ENCODE measurements at regions not wholly inside any gene's neighbourhood (a gene's known extent, or its start where the extent isn't known, plus 50 kb on each side); places are given as distances from the start of the nearest gene placed in this dataset.
"Not testable (repeated sequence)": the region's sequence is repeated elsewhere in the genome, so short reads cannot be mapped to it uniquely, and the experiment has no call there.

DNA sequence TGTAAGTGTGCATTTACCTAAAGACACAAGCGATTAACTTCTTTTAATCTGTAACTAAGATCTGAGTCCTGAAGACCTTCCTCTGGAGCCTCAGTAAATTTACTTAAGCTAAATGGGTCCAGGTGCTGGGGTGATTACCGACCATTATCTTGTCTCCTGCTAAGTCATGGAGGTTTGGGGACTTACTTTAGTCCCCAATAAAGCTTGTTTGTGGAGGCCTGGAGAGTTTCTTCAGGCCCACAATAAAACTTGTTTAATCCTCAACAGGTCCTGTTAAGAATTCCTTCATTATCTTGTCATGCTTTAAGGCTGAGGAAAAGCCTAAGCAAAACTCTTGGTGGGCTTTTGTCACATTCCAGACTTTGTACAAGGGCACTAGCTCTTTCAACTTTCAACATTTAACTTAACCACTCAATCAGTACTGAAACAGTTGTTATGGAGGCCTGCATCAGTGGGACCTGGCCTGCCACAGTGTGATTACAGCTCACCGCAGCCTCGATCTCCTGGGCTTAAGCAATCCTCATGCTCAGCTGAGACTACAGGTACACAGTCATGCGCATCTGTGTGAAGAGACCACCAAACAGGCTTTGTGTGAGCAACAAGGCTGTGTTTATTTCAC lies 84.0 kb downstream of the FMO4 start:
- peak; percentile 15 for DNase-seq (ENCODE audit: low spot score)

DNA sequence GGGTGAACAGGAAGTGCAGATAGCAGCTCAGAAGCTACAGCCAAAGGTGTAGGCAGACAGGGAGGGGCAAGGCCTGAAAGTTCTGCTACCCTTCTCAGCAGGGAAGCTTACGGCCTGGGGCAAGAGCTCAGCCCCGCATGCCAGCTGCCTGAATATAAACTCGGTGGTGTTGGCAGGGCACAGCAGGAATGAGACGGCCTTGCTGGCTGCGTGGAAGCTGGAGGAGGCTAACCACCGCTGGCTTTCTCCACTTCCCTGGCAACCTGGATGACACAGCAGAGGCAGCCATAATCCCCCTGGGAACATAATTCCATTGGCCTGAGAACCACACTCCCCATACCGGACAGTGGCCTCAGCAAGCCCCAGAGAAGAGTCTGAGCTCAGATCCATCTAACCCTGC lies 81.9 kb upstream of the PRRC2C start:
- no peak for DNase-seq (ENCODE audit: low spot score)

DNA sequence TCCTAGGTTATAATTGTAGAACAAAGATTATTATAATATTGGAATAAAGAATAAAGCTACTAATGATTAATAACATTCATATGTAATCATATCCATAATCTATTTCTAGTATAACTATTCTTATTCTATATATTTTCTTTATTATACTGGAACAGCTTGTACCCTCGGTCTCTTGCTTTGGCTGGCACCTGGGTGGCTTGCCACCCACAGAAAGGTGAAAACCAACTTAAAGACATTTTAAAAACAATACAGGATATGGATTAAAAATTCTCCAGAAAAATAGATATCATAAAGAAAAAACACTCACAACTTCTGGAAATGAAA lies 80.0 kb upstream of the PRRC2C start:
- DNase-seq (ENCODE audit: low spot score), result no peak

DNA sequence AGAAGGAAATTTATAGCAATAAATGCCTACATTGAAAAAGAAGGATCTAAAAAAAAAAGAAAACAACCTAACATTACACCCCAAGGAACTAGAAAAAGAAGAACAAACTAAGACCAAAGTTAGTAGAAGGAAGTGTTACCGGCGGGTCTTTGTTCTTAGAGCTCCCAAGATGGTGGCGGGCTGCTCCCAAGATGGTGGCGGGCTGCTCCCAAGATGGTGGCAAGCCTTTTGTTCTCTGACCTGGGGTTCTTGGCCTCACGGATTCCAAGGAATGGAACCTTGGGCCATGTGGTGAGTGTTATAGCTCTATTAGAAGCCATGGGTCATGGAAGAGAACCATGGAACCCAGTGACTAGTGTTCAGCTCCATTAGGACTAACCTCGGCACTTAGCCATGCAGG lies 71.8 kb upstream of the PRRC2C start:
- DNase-seq (ENCODE audit: low spot score), result not testable (repeated sequence)

DNA sequence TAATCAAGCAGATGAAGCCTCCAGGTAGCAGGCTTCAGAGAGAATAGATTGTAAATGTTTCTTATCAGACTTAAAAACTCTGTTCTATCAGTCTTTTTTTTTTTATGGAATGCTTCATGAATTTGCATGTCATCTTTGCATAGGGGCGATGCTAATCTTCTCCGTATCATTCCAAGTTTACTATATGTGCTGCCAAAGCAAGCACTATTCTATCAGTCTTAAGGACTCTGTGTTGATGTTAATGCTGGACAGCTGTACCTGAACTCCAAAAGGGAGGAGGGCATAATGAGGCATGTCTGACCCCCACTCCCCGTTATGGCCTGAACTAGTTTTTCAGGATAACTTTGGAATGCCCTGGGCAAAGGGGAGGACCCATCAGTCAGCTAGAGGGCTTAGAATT lies 66.8 kb upstream of the PRRC2C start:
- no peak for DNase-seq (ENCODE audit: low spot score)

DNA sequence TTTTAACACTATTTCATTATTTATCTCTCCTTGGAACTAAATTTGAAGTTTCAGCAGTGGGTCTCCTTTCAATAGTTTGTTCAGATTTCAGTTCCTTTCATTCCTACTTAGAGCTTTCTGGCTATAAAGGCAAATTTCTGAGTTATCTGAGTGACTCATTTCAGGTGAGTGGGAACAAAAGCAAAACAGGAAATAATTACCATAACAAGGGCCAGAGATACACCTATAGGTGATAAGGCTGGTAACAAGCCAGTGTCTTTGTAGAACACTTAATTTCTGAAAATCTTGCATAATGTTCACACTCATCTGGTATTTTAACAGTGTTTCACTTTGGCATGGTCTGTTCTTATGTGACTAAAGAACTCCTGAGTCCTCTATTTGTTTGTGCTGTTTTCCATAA lies 64.5 kb upstream of the PRRC2C start:
- DNase-seq (ENCODE audit: low spot score), result no peak

DNA sequence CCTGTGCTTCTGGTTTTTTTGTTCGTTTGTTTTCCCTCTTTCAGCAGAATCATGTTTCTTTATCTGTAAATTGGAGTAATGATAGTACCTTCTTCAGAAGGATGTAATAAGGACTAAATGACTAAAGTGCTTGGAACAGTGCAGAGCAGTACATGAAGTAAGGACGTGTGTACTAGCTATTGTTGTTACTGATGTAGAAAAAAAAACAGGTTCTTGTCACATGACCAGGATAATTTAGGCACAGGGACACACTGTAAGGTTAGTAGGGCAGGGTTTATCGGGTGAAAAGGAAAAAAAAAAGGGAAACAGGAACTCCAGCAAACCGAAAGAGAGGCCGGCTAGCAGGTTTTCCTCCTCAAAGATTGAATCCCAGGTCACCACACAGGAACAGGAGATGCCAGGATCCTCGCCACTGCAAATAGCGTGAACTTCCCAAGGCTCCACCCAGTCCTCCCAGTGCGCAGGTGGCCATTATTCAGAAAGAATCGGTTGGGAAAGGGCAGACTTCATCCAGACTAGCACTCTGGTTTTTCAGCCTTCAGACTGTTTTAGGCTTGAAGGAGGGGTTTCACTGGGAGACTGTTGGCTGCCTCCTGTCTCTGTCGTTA lies 63.8 kb upstream of the PRRC2C start:
- DNase-seq (ENCODE audit: low spot score), result no peak

DNA sequence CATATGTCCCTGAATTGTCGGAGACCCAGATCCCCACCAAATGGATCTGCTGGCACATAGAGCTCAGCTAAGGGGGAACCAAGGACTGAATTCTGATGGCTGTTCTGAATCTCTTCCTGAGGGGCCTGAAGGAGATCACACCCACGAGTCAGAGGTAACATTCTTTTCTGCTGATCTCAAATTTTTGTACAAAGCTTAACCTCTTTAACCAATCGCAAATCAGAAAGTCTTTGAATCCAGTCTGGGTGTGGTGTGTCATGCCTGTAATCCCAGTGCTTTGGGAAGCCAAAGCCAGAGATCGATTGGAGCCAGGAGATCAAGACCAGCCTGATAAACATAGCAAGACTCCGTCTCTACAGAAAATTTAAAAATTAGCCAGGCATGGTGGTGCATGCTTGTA lies 62.8 kb upstream of the PRRC2C start:
- DNase-seq (ENCODE audit: low spot score), result peak; percentile 70

DNA sequence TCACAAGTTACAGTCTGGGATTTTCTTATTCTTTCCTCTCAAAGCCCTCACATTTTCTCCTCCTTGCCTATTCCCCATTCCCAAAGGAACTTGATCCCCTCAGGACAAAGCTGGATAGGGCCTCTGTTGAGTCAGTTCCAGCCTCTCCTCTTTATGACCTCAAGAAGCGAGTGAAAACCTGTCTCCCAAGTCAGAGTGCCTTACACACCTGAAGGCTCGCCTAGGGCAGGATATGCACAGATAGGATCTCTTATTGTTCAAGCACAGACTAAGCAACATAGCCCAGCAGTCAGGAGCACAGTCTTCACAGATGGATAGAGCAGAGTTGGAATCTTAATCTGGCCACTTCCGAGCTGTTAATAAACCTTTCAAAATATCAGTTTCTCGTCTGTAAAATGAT lies 60.8 kb upstream of the PRRC2C start:
- no peak for DNase-seq (ENCODE audit: low spot score)

DNA sequence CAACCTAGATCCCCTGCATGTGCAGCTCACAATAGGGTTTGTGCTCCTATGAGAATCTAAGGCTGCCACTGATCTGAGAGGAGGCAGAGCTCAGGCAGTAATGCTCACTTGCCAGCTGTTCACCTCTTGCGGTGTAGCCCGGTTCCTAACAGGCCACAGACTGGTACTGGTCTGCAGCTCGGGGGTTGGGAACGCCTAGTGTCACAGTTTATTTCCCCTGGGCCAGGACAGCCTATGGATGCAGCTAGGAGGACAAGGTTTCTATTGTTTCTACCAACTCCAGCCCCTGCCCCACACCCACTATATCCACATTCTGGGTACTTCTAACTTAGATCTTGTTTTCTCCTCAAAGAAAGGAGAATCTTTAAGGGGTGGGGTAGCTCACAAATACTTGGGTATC lies 58.7 kb upstream of the PRRC2C start:
- DNase-seq (ENCODE audit: low spot score), result no peak

DNA sequence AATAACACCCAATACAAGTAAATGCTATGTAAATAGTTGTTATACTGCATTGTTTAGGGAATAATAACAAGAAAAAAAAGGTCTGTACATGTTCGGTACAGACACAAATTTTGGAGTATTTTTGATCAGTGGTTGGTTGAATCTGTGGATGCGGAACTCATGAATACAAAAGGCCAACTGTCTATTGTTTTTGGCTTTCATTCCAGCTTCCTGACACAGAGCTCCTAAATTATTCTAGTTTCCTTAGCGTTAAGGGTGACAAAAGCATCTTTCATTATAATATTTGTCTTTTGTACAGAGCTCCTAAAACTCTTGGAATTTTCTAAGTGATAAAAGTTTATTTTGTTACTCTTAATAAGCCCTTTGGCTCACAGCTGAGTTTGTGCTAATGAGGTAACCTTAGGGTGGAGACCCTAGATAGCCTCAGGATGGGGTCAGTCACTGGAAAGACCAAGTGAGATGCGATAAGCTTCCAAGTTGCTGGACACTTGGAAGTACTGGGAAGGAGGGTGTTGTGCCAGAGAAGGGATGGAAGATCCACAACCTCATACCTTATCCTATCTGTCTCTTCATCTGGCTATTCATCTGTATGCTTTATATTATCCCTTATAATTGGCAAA lies 57.4 kb upstream of the PRRC2C start:
- no peak for DNase-seq (ENCODE audit: low spot score)

DNA sequence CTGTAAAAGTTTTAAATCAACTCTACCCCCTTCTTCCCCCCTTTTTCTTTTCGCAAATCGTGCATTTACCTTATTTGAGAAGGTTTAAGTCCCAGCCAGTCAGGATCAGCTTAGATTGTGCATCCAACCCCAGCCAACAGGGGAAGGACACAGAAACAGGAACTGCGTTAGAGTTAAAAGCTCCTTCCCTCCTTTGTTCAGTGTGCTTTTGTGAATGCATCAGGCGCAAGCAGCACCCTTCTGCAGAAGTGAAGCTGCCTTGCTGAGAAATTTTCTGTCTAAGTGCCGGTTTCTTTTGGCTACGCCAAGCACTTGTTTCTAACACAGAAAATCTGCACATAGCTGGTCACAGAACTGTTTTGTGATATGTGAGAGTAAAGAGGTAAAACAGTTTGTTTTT lies 56.2 kb upstream of the PRRC2C start:
- DNase-seq (ENCODE audit: low spot score), result no peak

DNA sequence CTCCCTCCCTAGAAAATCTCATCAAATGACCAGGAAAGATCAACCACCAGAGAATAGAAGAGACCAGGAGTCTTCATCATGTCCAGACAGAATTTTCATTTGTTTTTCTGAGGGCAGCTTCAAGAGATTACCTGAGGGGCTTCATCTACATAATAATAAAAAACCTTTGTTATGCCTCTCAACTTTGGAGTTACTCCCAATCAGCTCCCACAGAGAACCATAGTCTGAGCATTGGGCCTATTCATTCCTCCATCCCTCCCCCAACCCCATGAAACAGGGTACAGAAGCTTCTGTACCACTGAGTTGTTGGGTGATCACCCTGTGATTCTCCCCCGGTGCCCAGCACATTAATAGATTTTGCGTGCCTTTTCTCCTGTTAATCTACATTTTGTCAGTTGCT lies 53.3 kb upstream of the PRRC2C start:
- no peak for DNase-seq (ENCODE audit: low spot score)

DNA sequence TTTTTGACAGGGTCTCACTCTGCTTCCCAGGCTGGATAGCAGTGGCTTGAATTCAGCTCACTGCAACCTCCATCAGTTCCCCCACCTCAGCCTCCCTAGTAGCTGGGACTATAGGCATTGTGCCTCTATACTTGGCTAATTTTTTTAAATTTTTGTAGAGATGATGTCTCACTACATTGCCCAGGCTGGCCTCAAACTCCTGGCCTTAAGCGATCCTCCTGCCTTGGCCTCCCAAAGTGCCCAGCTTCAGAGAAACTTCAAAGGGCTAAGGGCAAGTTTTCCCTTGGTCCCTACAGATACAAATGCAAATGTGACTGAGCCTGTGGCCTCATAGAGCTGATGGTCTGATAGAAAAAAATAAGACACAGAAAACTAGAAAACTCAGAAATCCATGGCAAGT lies 52.9 kb upstream of the PRRC2C start:
- DNase-seq (ENCODE audit: low spot score), result no peak

DNA sequence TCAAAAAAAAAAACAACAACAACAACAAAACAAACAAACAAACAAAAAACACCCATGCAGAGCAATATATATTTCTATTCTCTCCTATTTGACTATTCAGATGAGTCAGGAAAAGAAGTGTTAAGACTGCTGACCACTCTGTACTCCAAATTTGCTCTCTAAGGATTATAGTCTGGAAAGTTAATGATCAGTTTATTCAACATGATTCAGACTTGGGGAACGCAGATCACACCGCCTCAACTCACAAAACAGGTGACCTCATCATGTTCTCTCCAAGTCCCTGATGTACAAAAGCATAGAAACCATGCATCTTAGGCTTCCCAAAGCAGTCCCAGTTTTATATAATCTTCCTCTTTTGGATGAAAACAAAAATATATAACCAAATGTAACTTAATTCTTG lies 51.9 kb upstream of the PRRC2C start:
- DNase-seq (ENCODE audit: low spot score), result no peak

DNA sequence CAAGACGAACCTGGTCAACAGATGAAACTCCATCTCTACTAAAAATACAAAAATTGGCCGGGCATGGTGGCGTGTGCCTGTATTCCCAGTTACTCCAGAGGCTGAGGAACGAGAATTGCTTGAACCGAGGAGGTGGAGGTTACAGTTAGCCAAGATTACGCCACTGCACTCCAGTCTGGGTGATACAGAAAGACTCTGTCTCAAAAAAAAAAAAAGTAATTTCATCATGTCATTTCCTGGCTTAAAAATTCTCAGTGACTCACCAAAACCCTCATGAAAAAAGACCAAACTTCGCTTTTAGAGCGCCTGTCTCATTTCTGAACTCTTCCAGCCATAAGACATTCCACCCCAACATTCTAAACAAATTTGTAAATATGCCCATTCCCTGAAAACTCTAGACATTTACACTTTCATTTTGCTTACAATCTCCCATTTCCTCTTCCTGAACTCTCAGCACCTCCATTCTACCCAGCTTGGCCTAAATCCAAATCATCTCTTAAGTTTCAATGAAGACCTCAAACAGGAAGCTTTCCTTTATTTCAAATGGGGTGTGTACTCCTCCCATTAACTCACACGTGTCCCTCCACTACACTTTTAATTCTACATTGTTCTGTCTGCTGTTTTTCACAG lies 50.5 kb upstream of the PRRC2C start:
- DNase-seq (ENCODE audit: low spot score), result peak; percentile 70
